Inflammatory macrophage (primary cell): ENCODE measurements at regions not wholly inside any gene's neighbourhood (a gene's known extent, or its start where the extent isn't known, plus 50 kb on each side); places are given as distances from the start of the nearest gene placed in this dataset.
"Not testable (repeated sequence)": the region's sequence is repeated elsewhere in the genome, so short reads cannot be mapped to it uniquely, and the experiment has no call there.

ENCODE experiments used
- DNase-seq, 2 donors: peaks; one replicate each; pipeline ENCODE4 v3.0.0-alpha.2; 2020 to 2022

GRCh38 chr9:129561594-129562281 is 59.2 kb downstream of the C9orf50 start:
- no peak for DNase-seq

- peak in 1 of 2 donors; percentile 54 for DNase-seq
Measured at GRCh38 chr9:129560881-129561306, 60.0 kb downstream of the C9orf50 start.

DNA sequence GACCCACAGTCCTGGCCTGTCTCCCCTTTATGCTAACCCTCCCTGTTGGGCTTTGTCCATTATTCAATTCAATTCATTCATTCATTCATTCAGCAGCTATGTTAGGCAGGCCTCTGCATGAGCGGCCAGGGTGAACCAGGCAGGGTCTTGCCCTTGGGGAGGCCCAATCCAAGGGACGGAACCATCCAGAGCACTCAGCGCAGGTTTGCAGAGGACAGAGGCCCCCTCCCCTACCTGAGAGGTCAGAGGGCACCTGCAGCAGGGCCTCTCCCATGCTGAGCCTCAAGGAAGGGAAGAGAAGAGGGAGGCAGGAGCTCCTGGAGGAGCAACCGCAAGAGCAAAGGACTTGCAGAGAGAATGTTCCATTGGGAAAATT is 61.4 kb downstream of the C9orf50 start:
- no peak for DNase-seq

DNA sequence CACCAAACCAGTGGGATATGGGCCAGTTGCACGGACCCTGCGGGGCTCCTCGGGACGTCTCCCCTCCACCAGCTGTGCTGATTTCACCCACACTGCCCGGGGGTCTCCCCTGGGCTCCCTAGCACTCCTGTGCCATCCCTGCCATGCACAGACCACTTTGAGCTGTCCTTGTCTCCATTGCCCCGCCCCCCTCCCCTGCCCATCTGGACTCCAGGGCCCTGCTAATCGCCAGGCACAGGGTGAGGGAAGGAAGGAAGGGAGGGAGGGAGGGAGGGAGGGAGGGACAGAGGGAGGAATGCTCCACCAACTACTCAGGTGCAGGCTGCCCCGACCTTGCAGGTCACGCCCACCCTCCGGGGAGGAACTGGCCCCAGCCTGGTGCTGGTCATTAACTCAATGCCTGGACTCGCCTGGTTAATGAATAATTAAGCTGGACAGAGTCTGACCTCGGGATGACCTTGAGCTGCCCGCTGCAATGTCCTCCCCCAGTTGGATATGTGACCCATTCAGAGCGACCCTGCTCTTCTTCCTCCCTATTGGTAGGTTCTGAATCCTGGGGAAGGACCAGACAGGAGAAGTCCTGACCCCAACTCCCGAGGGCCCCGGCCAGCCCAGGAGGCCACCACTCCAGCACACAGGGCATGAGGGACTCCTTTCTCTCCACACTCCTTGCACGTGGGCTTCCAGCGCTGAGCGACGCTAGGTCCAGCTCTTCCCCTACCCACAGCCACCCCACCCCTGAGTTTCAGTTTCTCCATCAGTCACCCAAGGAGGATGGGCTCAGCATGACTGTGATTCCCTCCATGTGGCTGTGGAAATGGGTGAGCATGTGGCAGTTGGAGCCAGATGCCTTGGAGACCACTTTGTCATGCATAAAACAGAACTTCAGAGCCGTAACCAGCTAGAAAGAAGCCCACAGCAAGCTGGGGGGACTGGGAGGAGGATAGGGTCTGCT is 62.1 kb downstream of the C9orf50 start:
- DNase-seq = no peak

- no peak for DNase-seq
Measured at GRCh38 chr9:129558063-129558550, 62.8 kb downstream of the C9orf50 start.

DNA sequence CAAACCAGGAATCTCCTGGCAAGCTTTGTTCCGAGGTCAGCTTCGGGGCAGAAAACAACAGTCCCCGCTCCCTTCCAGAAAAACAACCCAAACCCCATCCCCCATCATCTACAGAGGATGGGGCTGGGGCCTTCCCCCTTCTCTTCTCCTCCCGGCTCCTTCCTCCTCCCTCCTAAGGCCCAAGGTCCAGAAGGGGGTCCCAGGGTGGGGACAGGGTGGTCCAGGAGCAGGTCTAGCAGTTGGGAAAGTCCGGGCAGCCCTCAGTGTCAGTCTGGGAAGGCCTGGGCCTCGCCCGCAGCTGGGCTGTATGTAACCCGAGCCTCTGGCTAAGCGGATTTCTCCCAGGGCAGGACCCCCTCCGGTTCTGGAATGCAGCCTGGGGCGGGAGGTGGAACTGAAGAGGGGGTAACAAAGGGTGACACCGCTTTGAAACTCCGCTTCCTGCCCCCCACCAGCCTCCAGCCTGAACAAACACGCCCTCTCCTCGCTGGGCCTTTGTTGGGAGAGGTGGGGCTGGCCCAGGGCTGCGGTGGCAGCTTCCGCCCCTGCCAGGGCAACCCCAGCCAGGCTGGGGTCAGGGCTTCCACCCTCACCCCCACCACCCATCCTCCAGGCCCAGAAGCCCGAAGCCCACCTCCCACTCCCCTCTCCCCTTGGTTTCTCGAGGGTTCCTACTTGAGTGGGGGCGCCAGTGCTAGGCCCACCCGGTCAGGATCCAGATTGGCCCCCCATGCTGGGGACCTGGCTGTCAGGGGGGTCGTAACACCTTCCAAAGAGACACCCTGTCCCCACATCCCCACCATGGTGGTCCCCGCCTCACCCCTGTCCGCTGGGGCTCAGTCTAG is 63.5 kb downstream of the C9orf50 start:
- no peak for DNase-seq

- no peak for DNase-seq
Measured at GRCh38 chr9:129556491-129557191, 64.3 kb downstream of the C9orf50 start.

DNA sequence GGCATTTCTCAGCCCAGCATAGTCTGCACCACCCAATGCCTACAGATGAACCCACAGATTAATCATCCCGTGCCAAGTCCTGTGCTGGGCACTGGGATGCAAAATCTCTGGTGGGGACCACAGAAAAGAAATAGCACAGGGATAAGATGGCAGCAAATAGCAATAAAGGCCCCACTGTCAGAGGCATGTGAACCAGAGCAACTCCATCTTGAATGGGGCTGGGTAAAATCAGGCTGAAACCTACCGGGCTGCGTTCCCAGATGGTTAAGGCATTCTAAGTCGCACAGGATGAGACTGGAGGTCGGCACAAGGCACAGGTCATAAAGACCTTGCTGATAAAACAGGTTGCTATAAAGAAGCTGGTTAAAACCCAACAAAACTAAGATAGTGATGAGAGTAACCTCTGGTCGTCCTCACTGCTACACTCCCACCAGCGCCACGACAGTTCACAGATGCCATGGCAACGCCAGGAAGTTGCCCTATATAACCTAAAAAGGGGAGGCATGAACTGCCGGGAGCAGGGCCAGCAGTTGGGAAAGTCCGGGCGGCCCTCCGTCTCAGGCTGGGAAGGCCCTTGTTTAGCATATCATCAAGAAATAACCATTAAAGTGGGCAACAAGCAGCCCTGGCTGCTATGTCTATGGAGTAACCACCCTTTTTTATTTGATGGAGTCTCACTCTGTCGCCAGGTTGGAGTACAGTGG is 65.2 kb downstream of the C9orf50 start:
- no peak for DNase-seq

GRCh38 chr9:129554649-129555048 is 66.3 kb downstream of the C9orf50 start:
- no peak for DNase-seq

GRCh38 chr9:129553277-129553676 is 67.6 kb downstream of the C9orf50 start:
- DNase-seq = no peak

DNA sequence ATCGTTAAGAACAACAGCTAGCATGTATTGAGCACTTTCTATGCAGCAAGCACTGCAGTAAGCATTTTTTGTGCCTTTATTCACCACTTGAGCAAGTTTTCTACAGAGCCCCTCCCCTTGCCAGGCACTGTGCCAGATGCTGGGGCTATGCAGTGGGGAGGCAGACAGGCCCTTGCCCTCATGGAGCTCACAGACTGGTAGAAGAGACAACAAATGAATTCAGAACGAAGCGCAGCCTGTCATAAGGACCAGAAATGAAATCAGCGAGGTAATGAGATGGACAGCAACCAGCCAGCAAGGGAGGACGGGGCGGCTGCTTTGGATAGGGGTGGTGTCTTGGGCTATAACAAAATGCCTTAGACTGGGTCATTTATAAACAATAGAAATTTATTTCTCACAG is 68.8 kb downstream of the C9orf50 start:
- no peak for DNase-seq

- DNase-seq = no peak
Measured at GRCh38 chr9:129551393-129551973, 69.4 kb downstream of the C9orf50 start.

DNA sequence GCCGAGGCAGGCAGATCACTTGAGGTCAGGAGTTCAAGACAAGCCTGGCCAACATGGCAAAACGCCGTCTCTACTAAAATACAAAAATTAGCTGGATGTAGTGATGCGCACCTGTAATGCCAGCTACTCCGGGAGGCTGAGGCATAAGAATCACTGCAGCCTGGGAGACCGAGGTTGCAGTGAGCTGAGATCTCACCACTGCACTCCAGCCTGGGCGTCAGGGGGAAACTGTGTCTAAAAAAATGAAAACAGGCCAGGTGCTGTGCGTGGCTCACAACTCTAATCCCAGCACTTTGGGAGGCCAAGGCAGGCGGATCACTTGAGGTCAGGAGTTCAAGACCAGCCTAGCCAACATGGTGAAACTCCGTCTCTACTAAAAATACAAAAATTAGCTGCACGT is 69.9 kb downstream of the C9orf50 start:
- not testable (repeated sequence) for DNase-seq

GRCh38 chr9:129550199-129550839 is 70.6 kb downstream of the C9orf50 start:
- peak; percentile 13 to 34 for DNase-seq

DNA sequence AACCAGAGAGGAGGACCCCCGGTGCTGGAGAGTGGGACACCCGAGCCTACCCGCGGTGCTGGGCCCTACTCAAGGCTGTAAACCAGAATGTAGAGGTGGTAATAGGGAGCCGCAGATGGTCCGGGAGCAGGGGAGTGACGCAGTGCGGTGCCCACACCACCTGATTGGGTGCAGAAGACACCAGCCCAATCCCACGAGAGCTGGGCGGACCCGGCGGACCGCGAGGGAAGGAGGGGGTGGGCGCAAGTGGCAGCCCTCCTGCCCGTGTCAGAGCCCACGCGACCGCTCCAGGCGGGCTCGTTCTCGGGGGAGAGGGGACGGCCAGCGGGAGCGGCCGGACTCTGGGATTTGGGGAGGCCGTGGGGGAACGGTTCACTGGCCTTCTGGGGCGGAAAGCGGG is 71.2 kb downstream of the C9orf50 start:
- DNase-seq = no peak

- no peak for DNase-seq
Measured at GRCh38 chr9:129549139-129549538, 71.8 kb downstream of the C9orf50 start.

- no peak for DNase-seq
Measured at GRCh38 chr9:129548571-129549135, 72.2 kb downstream of the C9orf50 start.

GRCh38 chr9:129547869-129548570 is 72.9 kb downstream of the C9orf50 start:
- no peak for DNase-seq

DNA sequence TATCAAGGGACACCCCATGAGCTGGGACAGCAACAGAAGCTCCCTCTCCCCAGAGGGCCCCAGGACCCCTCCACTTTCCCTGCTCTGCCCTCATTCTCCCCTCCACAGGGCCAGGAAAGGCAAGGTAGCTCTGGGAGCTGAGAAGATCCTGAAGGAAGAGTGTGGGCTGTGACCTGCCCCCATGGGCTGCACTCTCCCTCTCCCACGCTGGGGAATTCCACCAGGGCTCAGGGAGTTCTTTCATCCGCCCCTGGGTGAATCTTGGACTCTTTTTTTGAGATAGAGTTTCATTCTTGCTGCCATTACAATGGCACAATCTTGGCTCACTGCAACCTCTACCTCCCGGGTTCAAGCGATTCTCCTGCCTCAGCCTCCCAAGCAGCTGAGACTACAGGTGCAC is 73.8 kb downstream of the C9orf50 start:
- no peak for DNase-seq
